ENCODE measurements at regions not wholly inside any gene's neighbourhood (a gene's known extent, or its start where the extent isn't known, plus 50 kb on each side); places are given as distances from the start of the nearest gene placed in this dataset.
A peak's percentile ranks its signal among the peaks of the same experiment; 100 is the strongest.
"Not testable (repeated sequence)": the region's sequence is repeated elsewhere in the genome, so short reads cannot be mapped to it uniquely, and the experiment has no call there.

GRCh38 chr11:81241672-81242275, 1491.9 kb downstream of the FAM181B start:
- DNase-seq (no peak), ATAC-seq (no peak)
- intact Hi-C loops (cut with DNase I): no loop called here
- TF ChIP-seq CTCF (IDR thresholded peaks at IDR 0.05): no peak
- no peaks in the 10 kb centered on the region for H3K9me3 ChIP-seq
- no peak overlapping the region for H3K4me3 ChIP-seq
- H3K27me3 ChIP-seq (ENCODE audit: low read depth): no peaks in the 10 kb centered on the region
- H3K4me1 ChIP-seq: no peaks in the 10 kb centered on the region
- no peaks in the 10 kb centered on the region for H3K36me3 ChIP-seq
- H3K27ac ChIP-seq: no peak overlapping the region

GRCh38 chr11:81237139-81237538, 1496.5 kb downstream of the FAM181B start:
- Histone ChIP-seq H3K9me3 (no peaks in the 10 kb centered on the region), H3K4me3 (no peak overlapping the region), H3K27ac (no peak overlapping the region), H3K27me3 (ENCODE audit: low read depth) (no peaks in the 10 kb centered on the region), H3K4me1 (no peaks in the 10 kb centered on the region), H3K36me3 (no peaks in the 10 kb centered on the region)
- no peak for ATAC-seq
- DNase-seq: no peak
- peak; percentile 39 for TF ChIP-seq CTCF (IDR thresholded peaks at IDR 0.05)
- intact Hi-C loops (cut with DNase I): no loop called here

- H3K27ac ChIP-seq; intact Hi-C loops (cut with DNase I); H3K4me1 ChIP-seq; H3K27me3 ChIP-seq (ENCODE audit: low read depth); H3K9me3 ChIP-seq; DNase-seq; H3K4me3 ChIP-seq; ATAC-seq; H3K36me3 ChIP-seq: not testable (repeated sequence)
These were observed 1506.3 kb downstream of the FAM181B start for GRCh38 chr11:81227409-81227808.

- DNase-seq (no peak), ATAC-seq (no peak)
- Histone ChIP-seq H3K36me3 (no peaks in the 10 kb centered on the region), H3K4me1 (no peaks in the 10 kb centered on the region), H3K4me3 (no peak overlapping the region), H3K27ac (no peak overlapping the region), H3K9me3 (no peaks in the 10 kb centered on the region), H3K27me3 (ENCODE audit: low read depth) (no peaks in the 10 kb centered on the region)
- no peak for TF ChIP-seq CTCF (IDR thresholded peaks at IDR 0.05)
- intact Hi-C loops (cut with DNase I): no loop called here
These were observed 1509.3 kb downstream of the FAM181B start for GRCh38 chr11:81224396-81224795.

- intact Hi-C loops (cut with DNase I): no loop called here
- no peak overlapping the region for H3K27ac ChIP-seq
- no peak for TF ChIP-seq CTCF (IDR thresholded peaks at IDR 0.05)
- H3K4me3 ChIP-seq: no peak overlapping the region
- H3K9me3 ChIP-seq: no peaks in the 10 kb centered on the region
- no peaks in the 10 kb centered on the region for H3K27me3 ChIP-seq (ENCODE audit: low read depth)
- H3K36me3 ChIP-seq: no peaks in the 10 kb centered on the region
- no peaks in the 10 kb centered on the region for H3K4me1 ChIP-seq
- DNase-seq (no peak), ATAC-seq (no peak)
These were observed 1511.2 kb downstream of the FAM181B start for GRCh38 chr11:81222491-81222890.

GRCh38 chr11:81220146-81220895, 1513.3 kb downstream of the FAM181B start:
- no peak for ATAC-seq
- Histone ChIP-seq H3K4me1 (no peaks in the 10 kb centered on the region), H3K27me3 (ENCODE audit: low read depth) (no peaks in the 10 kb centered on the region), H3K36me3 (no peaks in the 10 kb centered on the region), H3K27ac (no peak overlapping the region), H3K4me3 (peak overlapping the region; percentile 2), H3K9me3 (no peaks in the 10 kb centered on the region)
- DNase-seq: no peak
- no peak for TF ChIP-seq CTCF (IDR thresholded peaks at IDR 0.05)
- intact Hi-C loops (cut with DNase I): no loop called here

All from lower lobe of right lung (tissue), 2 donors.